PC-9 (cell line): ENCODE measurements at regions not wholly inside any gene's neighbourhood (a gene's known extent, or its start where the extent isn't known, plus 50 kb on each side); places are given as distances from the start of the nearest gene placed in this dataset.

Source experiments
- BruUV-seq: library from RNA; stranded (reverse); fragments of 400-500 nt; replicated peaks from 2 replicates; lab custom pipeline; 2021; lab: Mats Ljungman, UMichigan
- CTCF ChIA-PET: fragments of 300-600 bp; sonication (Branson Sonifier 250); formaldehyde crosslinking; loops from one replicate; lab custom pipeline; 2022; ENCODE audit warnings: antibody characterized with exemption; lab: Charles Lee
- POLR2A ChIA-PET: fragments of 300-600 bp; sonication (Branson Sonifier 250); formaldehyde crosslinking; loops from one replicate; lab custom pipeline; 2022; ENCODE audit warnings: antibody characterized with exemption; ENCODE audit not compliant: unreplicated experiment; lab: Charles Lee
- DNase-seq, 2 experiments: peaks; one replicate each; pipeline versions ENCODE4 v3.0.0 to v3.0.0-alpha.2; 2015 to 2022; ENCODE audit warnings: mixed read lengths in 1 of 2
- H2AFZ ChIP-seq: fragments of 200-600 bp; sonication (generic); 2 replicates; pipeline ENCODE4 v1.8.1; 2017; ENCODE audit warnings: antibody characterized with exemption
- H3F3A ChIP-seq: fragments of 200-600 bp; sonication (generic); 2 replicates; pipeline ENCODE4 v1.8.1; 2017; ENCODE audit warnings: antibody characterized with exemption, mild to moderate bottlenecking, low read depth; ENCODE audit not compliant: insufficient read depth
- H3K27ac ChIP-seq: fragments of 200-600 bp; sonication (generic); 2 replicates; pipeline ENCODE4 v1.6.1; 2016; ENCODE audit warnings: mixed run types
- H3K27me3 ChIP-seq: fragments of 200-600 bp; sonication (generic); 2 replicates; pipeline ENCODE4 v1.6.1; 2016; ENCODE audit warnings: low read depth, mixed run types; ENCODE audit not compliant: insufficient read depth
- H3K36me3 ChIP-seq: fragments of 200-600 bp; sonication (generic); 2 replicates; pipeline ENCODE4 v1.6.1; 2016; ENCODE audit warnings: low read depth, mixed run types
- H3K4me1 ChIP-seq: fragments of 200-600 bp; sonication (generic); replicated peaks from 2 replicates; pipeline ENCODE4 v1.6.1; 2016; ENCODE audit warnings: mixed run types; ENCODE audit not compliant: insufficient read depth
- H3K4me2 ChIP-seq: fragments of 200-600 bp; sonication (generic); 2 replicates; pipeline ENCODE4 v1.6.1; 2017; ENCODE audit warnings: mixed run types
- H3K4me3 ChIP-seq: fragments of 200-600 bp; sonication (generic); 2 replicates; pipeline ENCODE4 v1.6.1; 2016; ENCODE audit warnings: mixed run types
- H3K79me2 ChIP-seq: fragments of 200-600 bp; sonication (generic); 2 replicates; pipeline ENCODE4 v1.6.1; 2017; ENCODE audit warnings: low read depth, mixed run types
- H3K9me2 ChIP-seq: fragments of 200-600 bp; sonication (generic); 2 replicates; pipeline ENCODE4 v1.8.1; 2017; ENCODE audit warnings: mild to moderate bottlenecking; ENCODE audit not compliant: insufficient read depth
- H3K9me3 ChIP-seq: fragments of 200-600 bp; sonication (generic); 2 replicates; pipeline ENCODE4 v1.8.1; 2016; ENCODE audit warnings: low read depth; ENCODE audit not compliant: insufficient read depth
- H4K20me1 ChIP-seq: fragments of 200-600 bp; sonication (generic); 2 replicates; pipeline ENCODE4 v1.8.1; 2017; ENCODE audit not compliant: insufficient read depth
- EZH2 ChIP-seq: fragments of 200-600 bp; sonication (generic); IDR thresholded peaks from 2 replicates; pipeline ENCODE4 v1.8.0; 2017; ENCODE audit warnings: antibody characterized with exemption, low read depth
- intact Hi-C: fragments of 100-400 bp; cut with micrococcal nuclease; formaldehyde crosslinking; loops from one replicate; pipeline ENCODE4 v1.10.0; 2022; ENCODE audit not compliant: unreplicated experiment
- TF ChIP-seq, protein P1 (sequence below): fragments of 200-600 bp; sonication (generic); conservative IDR thresholded peaks from 2 replicates; pipeline ENCODE4 v1.6.1; 2017; ENCODE audit warnings: mixed run types, antibody characterized with exemption, mild to moderate bottlenecking, moderate library complexity

DNA sequence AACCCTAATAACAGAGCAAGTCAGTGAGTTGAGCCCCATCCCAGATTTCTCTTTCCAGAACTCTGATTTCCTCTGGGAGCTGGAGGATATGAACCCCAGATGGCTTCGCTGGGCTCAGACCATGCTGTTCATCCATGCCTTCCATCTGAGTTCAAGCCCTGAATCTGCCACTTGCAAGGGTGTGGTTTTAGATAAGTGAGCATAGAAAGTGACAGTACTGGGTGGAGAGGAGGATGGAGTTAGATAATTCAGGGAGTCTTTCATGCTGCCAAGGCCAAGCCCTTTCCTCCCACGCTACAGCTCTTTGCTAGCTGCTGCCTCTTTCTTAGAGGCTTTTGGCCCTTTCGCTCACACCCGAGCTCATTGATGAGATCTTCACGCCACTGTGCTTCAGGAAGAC is 57.2 kb upstream of the MAFB start:
- H3K4me1 ChIP-seq: no peaks in the 10 kb centered on the region
- no peaks in the 10 kb centered on the region; the same call in 1 of the 2 replicates for H4K20me1 ChIP-seq
- H3K36me3 ChIP-seq: no peaks in the 10 kb centered on the region
- H3K9me3 ChIP-seq: no peaks in the 10 kb centered on the region
- H3K9me2 ChIP-seq: no peaks in the 10 kb centered on the region
- no TSS peak for BruUV-seq
- no peak overlapping the region for H2AFZ ChIP-seq
- no peaks in the 10 kb centered on the region for H3F3A ChIP-seq
- ChIA-PET CTCF (no interaction called here), POLR2A (no interaction called here)
- H3K4me2 ChIP-seq: no peak overlapping the region
- no peaks in the 10 kb centered on the region for H3K79me2 ChIP-seq
- TF ChIP-seq, protein P1, sequence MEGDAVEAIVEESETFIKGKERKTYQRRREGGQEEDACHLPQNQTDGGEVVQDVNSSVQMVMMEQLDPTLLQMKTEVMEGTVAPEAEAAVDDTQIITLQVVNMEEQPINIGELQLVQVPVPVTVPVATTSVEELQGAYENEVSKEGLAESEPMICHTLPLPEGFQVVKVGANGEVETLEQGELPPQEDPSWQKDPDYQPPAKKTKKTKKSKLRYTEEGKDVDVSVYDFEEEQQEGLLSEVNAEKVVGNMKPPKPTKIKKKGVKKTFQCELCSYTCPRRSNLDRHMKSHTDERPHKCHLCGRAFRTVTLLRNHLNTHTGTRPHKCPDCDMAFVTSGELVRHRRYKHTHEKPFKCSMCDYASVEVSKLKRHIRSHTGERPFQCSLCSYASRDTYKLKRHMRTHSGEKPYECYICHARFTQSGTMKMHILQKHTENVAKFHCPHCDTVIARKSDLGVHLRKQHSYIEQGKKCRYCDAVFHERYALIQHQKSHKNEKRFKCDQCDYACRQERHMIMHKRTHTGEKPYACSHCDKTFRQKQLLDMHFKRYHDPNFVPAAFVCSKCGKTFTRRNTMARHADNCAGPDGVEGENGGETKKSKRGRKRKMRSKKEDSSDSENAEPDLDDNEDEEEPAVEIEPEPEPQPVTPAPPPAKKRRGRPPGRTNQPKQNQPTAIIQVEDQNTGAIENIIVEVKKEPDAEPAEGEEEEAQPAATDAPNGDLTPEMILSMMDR: no peak
- no peak for TF ChIP-seq EZH2
- no peak overlapping the region for H3K27ac ChIP-seq
- intact Hi-C loops: no loop called here
- H3K4me3 ChIP-seq: no peak overlapping the region
- DNase-seq: no peak
- peaks cover 80% of the 10 kb centered on the region for H3K27me3 ChIP-seq

DNA sequence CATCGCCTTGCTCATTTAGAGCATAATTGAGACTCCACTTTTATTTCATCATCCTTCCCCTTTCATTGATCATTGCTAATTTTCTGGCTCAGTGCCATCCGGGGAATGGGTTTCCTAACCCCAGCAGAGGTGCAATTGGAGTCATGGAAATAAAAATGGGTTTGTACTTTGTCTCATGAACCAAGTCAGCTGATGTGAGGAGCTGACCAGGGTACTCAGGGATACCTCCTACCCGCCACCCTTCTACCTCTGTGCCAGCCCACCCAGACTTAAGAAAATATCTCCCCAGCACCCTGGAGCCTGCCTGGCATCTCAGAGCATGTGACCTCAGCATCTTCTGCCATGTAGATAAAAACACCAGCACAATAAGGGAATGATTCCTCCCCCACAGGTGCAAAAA is 59.1 kb upstream of the MAFB start:
- Histone ChIP-seq H4K20me1 (no peaks in the 10 kb centered on the region), H3K27me3 (peaks cover 68% of the 10 kb centered on the region), H3K79me2 (no peaks in the 10 kb centered on the region), H3K4me1 (no peaks in the 10 kb centered on the region), H3F3A (no peaks in the 10 kb centered on the region), H3K4me2 (no peak overlapping the region), H2AFZ (no peak overlapping the region), H3K9me3 (no peaks in the 10 kb centered on the region), H3K27ac (no peak overlapping the region), H3K4me3 (no peak overlapping the region), H3K36me3 (no peaks in the 10 kb centered on the region), H3K9me2 (no peaks in the 10 kb centered on the region)
- no peak for DNase-seq
- BruUV-seq: no TSS peak
- TF ChIP-seq, protein P1: no peak
- no peak for TF ChIP-seq EZH2
- CTCF ChIA-PET: no interaction called here
- intact Hi-C loops: no loop called here
- POLR2A ChIA-PET: no interaction called here

DNA sequence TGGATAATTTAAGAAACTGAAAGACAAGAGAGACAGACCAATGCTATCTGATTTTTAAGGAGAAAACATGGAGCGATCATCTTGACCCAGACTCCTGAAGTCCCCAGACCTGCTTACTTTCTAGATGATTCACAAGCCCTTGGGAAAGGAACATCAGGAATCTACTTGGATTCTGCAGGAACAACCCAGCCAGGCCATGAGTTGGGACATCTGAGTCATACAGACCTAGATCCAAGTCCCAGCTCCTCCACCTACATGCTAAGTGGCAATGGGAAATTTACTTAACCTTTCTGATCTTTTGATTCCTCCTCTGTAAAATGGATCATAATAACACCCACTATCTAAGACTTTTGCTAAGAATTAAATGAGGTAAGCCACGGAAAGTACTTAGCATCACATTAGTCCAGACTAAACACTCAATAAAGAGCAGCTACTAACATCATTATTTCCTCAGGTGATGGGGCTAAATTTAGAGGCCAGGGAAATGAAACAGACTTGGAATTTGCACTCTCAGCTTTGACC is 61.0 kb upstream of the MAFB start:
- Histone ChIP-seq H3K4me2 (no peak overlapping the region), H3K9me3 (no peaks in the 10 kb centered on the region), H3K79me2 (no peaks in the 10 kb centered on the region), H3K9me2 (no peaks in the 10 kb centered on the region), H3K4me1 (no peaks in the 10 kb centered on the region), H3K27me3 (peaks cover 49% of the 10 kb centered on the region), H3F3A (no peaks in the 10 kb centered on the region), H4K20me1 (no peaks in the 10 kb centered on the region), H3K4me3 (no peak overlapping the region), H3K36me3 (no peaks in the 10 kb centered on the region), H2AFZ (no peak overlapping the region), H3K27ac (no peak overlapping the region)
- intact Hi-C loops: no loop called here
- POLR2A ChIA-PET: no interaction called here
- TF ChIP-seq EZH2: no peak
- TF ChIP-seq, protein P1: no peak
- CTCF ChIA-PET: no interaction called here
- BruUV-seq: no TSS peak
- no peak for DNase-seq
